ENCODE measurements at regions not wholly inside any gene's neighbourhood (a gene's known extent, or its start where the extent isn't known, plus 50 kb on each side); places are given as distances from the start of the nearest gene placed in this dataset.

- Histone ChIP-seq H3K79me2 (ENCODE audit: control insufficient read depth, insufficient read depth, low read length) (no peaks in the 10 kb centered on the region), H3K4me3 (no peak overlapping the region), H3K27me3 (replicated peaks in 1 of 2; ENCODE audit: control insufficient read depth in 2 of 2, insufficient read depth in 2 of 2, low read length in 1 of 2) (no peaks in the 10 kb centered on the region; a peak in 1 of 4 replicates), H3K4me2 (ENCODE audit: control insufficient read depth, insufficient read depth) (no peak overlapping the region), H3K9me3 (replicated peaks; ENCODE audit: control insufficient read depth, insufficient read depth, low read length) (no peaks in the 10 kb centered on the region), H3K4me1 (ENCODE audit: control insufficient read depth, insufficient read depth, low read length) (no peaks in the 10 kb centered on the region), H3K27ac (ENCODE audit: control insufficient read depth, insufficient read depth) (no peak overlapping the region), H4K20me1 (ENCODE audit: control insufficient read depth, insufficient read depth) (no peaks in the 10 kb centered on the region), H2AFZ (ENCODE audit: control insufficient read depth, low read depth, low read length) (no peak overlapping the region), H3K36me3 (ENCODE audit: control insufficient read depth in 2 of 2, insufficient read depth in 2 of 2, low read length in 1 of 2) (no peaks in the 10 kb centered on the region), H3K9ac (ENCODE audit: control insufficient read depth, insufficient read depth, low read length) (no peak overlapping the region)
- DNase-seq (ENCODE audit: low read depth, low spot score) (no peak), ATAC-seq (no peak), FAIRE-seq (no peak)
- SMC1A ChIA-PET (ENCODE audit: uncharacterized antibody, unreplicated experiment), result no interaction called here
- RAD21 ChIA-PET (ENCODE audit: unreplicated experiment), result no interaction called here
- no TSS peak for BruUV-seq (replicated peaks)
- in situ Hi-C loops (cut with MboI) (no loop called here), intact Hi-C loops (cut with micrococcal nuclease; ENCODE audit: unreplicated experiment) (no loop called here)
- 44% methylated on average over 7 of the region's 7 CpGs for WGBS (ENCODE audit: insufficient coverage, insufficient replicate concordance, low lambda C conversion rate, missing lambda C conversion rate)
- CTCF ChIA-PET, result interaction anchor here (0.9 kb wide), 2 partner anchors 25 to 156 kb away, joined by 3 read pairs; no protein-coding TSS in a partner anchor
- POLR2A ChIA-PET, result no interaction called here
- TF ChIP-seq MLLT1 (IDR thresholded peaks at IDR 0.05), result no peak
- TF ChIP-seq CREM (IDR thresholded peaks at IDR 0.05; ENCODE audit: low read depth), result no peak
- no peak for TF ChIP-seq NFXL1 (IDR thresholded peaks at IDR 0.05; ENCODE audit: borderline replicate concordance)
- no peak for TF ChIP-seq IKZF1 (conservative IDR thresholded peaks at IDR 0.05)
- TF ChIP-seq ZNF687 (IDR thresholded peaks at IDR 0.05), result no peak
- TF ChIP-seq POLR2AphosphoS2 (IDR thresholded peaks at IDR 0.05; ENCODE audit: low read depth, low read length), result no peak
- TF ChIP-seq SMC3 (IDR thresholded peaks at IDR 0.05; ENCODE audit: borderline replicate concordance, low read length), result no peak
- TF ChIP-seq BCL3 (IDR thresholded peaks at IDR 0.05; ENCODE audit: borderline replicate concordance, insufficient read depth, low read depth, low read length, poor library complexity, severe bottlenecking), result no peak
- TF ChIP-seq REST (IDR thresholded peaks at IDR 0.05; ENCODE audit: low read depth, low read length), result no peak
- no peak for TF ChIP-seq HDAC2 (IDR thresholded peaks at IDR 0.05)
Measured at GRCh38 chr4:81883530-81884450, 412.1 kb upstream of the RASGEF1B start.

Data from GM12878 (cell line).